Stimulated activated CD8-positive, alpha-beta memory T cell treated with anti-CD3 and anti-CD28 coated beads, Interleukin-15, amount 100 ng/mL, for 4 hours (primary cell): ENCODE measurements at regions not wholly inside any gene's neighbourhood (a gene's known extent, or its start where the extent isn't known, plus 50 kb on each side); places are given as distances from the start of the nearest gene placed in this dataset.

Experiments used
- DNase-seq, 2 donors: peaks; one replicate each; pipeline ENCODE4 v3.0.0-alpha.2; 2020; ENCODE audit warnings: low read depth in 2 of 2

DNA sequence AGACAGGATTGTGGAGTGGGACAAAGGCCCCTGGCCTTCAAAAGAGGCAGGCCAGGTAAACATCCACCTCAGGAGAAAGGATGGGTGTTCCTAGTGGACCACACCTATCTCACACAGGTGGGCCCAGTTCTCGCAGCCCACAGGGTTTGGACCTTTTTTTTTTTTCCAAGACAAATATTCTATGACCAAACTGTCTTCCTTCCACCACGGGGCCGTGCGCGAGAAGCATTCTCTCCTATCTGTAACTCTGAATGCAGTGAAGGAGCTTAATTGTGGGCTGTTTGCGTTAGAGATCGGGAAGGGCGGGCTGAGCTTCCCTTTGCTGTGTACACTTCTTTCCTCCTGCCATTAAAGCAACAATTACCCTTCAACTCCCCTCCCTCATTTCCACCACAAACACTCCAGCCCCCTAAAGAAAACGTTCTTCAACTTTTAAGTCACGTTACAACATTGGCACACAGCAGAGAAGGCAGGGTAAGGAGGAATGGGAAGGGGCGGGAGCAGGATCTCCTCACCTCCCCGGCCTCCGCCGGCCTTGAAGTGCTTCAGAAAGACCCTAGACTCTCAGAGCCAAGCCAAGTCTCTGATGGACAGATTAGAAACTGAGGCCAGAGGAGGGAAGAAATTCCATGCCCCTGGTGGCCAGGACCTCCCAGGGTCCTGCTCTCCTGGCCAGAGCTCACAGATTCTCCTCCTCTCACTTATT lies 238.4 kb downstream of the BUD13 start:
- DNase-seq: no peak

DNA sequence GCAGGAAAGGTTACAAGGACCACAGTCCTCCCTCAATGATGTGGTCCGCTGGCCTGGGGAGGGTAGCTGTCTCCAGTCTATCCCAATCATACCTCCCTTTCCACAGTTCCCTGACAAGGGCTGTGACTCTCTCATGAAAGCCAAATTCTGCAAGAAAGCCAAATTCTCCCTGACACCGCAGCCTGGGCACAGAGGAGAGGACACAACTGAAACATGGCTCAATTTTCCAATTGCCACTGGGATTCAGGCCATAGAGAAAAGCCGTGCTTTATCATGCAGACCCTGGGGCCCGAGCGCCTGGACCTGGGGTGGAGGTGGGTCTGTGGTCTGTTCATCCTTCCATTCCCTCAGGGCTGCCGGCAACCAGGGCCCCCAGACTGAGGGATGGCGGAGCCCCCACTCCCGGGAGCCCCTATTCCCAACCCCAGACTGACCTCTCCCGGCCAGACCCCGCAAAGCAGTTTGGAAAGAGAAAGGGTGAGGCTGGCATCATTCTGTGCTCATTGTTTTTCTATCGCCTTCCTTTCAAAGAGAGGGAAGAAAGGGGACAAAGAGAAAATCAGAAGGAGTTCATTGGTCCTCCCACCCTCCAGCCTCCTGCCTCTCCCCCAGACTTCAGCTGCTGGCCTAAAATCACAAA lies 239.5 kb downstream of the BUD13 start:
- DNase-seq: no peak

GRCh38 chr11:116532066-116532465 lies 240.7 kb downstream of the BUD13 start:
- DNase-seq: no peak

DNA sequence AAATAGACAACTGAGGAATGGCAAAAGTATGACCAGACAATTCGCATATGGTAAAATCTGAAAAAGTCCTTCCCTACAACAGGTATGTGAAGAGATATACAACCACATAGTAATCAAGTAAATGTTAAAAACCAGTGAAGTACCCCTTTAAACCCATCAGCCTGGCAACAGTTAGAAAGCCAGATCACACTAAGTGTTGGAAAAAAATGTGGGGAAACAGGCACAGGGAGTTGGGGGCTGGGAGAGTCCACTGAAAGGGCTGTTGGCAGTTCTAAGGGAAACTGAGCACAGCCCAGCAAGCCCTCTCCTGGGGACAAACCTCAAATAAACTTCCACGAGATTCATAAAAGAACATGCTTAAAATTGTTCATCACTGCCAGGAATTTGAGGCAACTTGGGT lies 242.1 kb downstream of the BUD13 start:
- DNase-seq: no peak

DNA sequence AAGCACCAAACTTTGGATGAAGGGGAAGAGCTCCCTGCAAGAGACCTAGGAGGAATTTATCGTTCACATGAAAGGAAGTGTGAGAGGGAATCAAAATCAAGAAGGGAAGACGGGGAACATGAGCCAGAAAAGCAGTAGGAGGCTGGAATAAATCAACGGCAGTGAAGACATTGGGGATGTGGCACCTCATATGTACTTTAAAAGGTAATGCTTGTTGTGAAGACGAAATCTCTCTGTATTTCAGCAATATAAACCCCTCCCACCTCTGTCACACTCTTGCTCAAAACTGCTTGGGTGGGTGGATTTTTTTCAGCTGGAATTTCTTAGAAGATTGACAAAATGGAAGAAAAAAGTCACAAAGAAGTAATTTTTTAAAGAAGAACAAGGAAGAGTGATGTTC lies 243.5 kb downstream of the BUD13 start:
- no peak for DNase-seq

DNA sequence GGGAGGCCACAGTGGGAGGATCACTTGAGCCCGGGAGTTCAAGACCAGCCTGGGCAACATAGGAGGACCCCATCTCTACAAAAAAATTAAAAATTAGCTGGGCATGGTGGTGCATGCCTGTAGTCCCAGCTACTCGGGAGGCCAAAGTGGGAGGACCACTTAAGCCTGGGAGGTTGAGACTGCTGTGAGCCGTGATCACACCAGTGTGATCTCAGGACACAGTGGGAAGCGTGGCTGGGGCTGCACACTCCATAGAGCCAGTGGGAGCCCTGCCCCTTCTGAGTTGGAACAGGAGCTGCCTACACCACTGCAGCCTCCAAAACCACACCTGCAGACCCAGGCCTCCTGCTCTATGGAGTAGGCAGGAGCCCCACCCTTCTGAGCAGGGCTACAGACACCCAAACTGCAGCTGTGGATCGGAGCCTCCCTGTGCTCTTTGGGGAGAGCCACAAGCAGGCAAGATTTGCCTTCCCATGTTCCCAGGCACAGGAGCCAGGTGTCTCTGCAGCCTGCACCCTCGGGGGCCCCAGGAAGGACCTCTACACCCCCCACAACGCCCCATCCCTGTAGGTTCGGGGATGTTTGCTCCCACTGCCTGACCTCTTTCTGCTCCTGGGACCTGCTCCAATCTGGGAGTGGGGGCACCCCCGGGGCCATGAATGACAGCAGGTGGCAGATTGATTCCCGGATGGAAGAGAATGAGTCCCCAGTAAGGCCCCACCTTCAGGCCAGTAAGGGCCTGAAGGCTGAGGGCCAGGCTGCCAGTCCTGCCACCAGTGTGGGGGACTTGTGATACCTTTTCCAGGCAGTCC lies 245.4 kb downstream of the BUD13 start:
- DNase-seq: no peak

DNA sequence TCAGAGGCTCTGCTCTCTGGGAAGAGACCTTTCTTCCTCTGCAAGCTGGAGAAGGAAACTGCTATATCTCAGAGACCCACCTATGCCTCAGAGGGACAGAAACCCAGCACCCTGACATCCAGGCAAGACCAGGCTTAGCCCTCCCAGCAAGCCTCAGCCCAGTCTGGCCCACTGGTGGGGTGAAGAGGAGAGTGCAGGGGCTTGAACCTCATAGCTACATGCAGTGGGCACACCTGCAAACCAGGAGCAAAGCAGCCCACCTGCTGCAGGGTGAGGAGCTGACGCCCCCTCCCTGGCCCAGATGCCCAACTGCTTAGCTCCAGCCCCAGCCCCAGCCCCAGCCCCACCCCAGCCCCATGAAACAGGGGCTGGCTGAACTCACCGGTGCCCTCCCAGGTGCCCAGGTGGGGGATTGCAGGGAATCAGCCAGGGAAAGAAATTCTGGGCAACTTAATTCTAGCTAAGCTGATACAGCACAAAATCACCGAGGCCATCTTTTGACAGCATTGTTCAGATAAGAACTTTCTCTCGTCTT lies 246.8 kb downstream of the BUD13 start:
- DNase-seq: no peak

GRCh38 chr11:116519499-116519898 lies 253.3 kb downstream of the BUD13 start:
- DNase-seq: no peak

DNA sequence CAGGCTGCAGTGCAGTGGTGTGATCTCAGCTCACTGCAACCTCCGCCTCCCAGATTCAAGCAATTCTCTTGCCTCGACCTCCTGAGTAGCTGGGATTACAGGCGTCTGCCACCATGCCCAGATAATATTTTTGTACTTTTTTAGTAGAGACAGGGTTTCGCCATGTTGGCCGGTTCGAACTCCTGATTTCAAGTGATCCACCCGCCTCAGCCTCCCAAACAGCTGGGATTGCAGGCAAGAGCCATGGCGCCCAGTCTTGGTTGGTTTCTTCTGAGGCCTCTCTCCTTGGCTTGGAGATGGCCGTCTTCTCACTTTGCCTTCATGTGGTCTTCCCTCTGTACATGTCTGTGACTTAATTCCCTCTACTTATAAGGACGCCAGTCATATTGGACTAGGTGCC lies 254.6 kb downstream of the BUD13 start:
- no peak for DNase-seq

DNA sequence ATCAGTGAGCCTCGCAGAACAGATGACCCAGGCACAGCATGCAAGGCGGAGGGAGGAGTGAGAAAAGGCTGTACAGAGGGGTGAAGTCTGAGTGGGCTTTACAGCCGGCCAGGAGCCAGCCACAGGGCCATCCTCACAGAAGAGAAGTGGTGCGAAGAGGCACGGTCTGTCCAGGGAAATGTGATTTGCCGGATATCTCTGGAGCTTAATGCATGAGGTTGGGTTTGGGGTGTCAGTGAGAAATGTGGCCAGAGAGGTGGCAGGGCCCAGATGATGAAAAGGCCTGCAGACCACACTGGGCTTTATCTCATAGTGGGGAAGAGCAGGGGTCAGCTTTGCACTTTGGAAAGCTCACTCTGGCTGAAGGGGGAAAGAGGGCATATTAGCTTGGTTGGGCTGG lies 255.2 kb downstream of the BUD13 start:
- no peak for DNase-seq

GRCh38 chr11:116517077-116517476 lies 255.7 kb downstream of the BUD13 start:
- DNase-seq: no peak

DNA sequence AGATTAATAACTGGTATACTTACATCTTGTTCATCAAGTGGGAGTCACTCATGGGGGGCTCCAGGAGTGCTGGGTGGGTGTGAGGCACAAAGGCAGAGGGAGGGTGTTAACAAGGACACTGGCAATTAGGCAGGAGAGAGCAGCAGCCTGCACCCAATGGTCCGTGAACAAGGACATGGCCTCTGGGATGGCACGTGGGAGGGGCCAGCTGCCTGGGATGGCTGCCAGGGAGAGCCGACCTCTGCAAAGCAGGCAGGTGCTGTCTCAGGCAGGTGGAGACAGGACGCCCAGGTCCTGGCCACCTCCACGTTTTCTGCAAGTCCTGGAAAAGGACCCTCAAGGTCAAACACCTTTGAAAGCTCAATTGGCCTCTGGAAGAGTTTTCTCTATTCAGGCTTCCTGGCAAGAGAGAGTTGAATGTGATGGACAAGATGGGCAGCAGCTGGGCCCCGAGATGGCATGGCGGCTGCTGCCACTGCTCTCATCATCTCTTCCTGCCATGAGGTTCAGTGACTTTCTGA lies 257.1 kb downstream of the BUD13 start:
- no peak for DNase-seq

DNA sequence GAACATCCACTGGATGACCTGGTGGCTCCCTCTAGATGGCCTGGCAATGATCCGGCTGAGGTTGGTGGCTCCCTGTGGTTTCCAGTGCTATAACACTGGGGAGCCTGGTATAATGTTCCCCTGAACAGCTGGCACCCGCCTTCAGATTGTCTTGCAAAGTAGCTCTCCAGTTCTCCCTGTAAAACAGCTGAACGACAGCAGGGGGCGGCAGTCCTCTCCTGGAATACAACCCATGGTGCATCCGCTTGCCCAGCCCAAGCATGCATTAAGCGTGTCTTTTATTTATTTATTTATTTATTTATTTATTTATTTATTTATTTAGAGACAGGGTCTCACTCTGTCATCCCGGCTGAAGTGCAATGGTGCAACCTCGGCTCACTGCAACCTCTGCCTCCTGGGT lies 258.9 kb downstream of the BUD13 start:
- no peak for DNase-seq

- DNase-seq: no peak
These were observed 259.4 kb downstream of the BUD13 start for GRCh38 chr11:116513278-116513823.

DNA sequence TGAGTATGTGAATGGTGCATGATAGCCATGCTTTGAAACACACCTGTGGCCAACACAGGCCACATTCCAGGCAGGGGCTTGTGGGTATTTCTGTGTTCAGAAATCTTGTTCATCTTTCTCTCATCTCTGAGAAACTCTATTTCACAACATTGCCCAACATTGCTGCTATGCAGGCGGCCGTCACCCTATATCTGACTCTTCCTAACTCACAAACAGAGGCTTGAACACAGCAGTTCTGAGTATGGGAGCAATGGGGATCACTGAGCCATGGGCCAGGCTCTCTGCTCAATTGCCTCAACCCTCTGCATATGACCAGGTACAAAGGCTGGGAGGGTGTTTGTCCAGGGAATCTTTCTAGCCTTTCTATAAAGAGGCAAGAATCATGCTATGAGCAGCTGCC lies 259.9 kb downstream of the BUD13 start:
- no peak for DNase-seq

DNA sequence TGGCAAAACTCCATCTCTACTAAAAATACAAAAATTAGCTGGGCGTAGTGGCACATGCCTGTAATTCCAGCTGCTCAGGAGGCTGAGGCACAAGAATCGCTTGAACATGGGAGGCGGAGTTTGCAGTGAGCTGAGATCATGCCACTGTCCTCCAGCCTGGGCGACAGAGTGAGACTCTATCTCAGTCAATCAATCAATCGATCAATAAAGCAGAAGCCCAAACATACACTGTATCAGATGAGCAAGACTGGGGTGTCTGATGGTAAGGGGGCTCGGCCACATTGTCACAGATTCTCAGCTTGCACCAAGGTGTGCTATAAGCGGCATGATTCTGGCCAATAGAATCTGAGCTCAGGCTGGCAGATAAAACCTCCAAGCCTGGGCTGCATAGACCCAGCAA lies 261.1 kb downstream of the BUD13 start:
- DNase-seq: no peak

DNA sequence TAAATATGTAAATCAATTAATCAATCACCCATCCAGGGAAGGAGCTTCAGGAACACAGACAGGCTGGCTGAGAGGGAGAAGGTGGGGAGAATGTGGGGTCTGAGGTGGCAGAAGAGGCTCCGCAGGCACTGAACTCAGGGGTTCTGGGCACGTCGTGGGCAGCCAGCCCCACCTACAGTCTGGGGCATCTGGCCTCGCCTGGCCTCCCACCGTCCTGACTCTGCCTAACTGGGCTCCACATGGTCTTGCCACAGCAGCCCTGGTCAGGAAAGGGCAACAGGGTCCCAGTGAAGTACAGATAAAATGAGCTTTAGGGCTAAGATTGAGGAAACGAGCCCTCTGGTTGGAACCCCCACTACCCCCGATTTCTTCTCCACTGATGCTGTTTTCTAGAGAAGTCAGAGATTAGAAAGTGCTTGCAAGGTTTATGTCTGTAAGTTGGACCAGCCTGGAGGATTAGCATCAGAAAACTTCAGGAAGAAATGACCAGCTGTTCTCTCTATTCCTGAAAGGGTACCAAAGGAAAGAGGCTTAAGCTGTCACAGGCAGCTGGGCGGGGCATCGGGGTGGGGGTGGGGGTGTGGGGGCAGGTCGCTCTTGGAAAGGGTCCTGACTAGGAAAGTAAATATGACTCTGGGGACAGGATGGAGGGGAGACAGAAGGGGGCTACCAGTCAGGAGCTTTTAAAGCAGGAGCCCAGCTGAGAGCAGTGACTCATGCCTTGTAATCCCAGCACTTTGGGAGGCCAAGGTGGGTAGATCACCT lies 261.7 kb downstream of the BUD13 start:
- DNase-seq: no peak

DNA sequence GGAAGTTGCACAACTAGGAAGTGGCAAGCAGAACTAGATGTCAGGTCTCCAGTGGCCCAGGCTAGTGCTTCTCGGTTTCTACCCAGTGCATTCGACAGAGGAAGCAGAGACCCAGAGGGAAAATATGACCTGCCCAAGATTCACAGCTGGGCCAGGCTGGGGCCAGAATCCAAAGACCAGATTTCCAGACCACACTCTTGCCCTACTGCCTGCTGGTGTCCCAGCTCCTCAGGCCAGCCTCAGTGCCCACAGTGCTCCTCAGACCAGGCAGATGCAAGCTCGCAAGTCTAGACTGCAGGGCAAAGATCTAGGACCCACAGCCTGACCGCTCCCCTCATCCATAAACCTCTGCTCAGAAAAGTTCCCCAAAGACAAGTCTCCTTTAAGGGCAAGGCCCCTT lies 262.6 kb downstream of the BUD13 start:
- DNase-seq: no peak

- DNase-seq: no peak
These were observed 263.2 kb downstream of the BUD13 start for GRCh38 chr11:116509551-116509950.

DNA sequence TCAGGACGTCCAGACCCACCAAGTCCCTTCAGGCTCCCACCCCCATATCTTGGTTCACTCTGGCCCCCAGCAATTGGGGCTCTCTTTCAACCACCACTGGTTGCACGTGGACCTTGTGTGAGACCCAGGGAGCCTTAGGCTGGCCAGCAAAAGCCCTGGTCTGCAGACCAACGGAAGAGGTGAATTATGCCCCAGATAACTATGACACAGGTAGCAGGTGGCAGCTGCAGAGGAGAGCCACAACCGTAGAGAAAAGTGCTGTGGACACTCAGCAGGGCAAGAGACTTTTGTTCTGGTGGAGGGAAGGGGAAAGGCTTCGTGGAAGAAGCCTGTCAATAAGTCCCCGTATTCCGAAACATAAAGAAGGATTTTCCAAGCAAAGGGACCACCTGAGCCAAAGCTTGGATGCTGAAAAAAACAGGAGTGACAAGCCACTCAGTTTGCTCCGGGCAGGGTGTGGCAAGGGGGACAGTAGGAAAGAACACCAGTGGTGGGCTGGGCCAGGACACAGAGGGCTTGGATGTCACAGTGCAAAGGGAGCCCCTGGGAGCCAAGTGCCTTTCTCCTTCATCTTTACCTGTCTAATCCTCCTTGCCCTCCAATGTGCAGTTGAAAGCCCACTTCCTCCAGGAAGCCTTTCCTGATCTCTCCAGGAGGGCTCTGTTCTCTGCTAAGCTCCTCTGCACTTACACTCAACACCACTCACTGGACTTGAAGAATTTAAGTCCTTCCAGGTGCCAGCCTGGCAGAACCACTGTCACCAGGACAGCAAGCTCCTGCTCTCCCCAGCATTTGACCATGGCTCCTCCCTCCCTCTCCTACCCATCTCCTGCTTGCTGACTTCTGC lies 264.7 kb downstream of the BUD13 start:
- no peak for DNase-seq
